HG03457 (cell line): ENCODE measurements at regions not wholly inside any gene's neighbourhood (a gene's known extent, or its start where the extent isn't known, plus 50 kb on each side); places are given as distances from the start of the nearest gene placed in this dataset.
"Not testable (repeated sequence)": the region's sequence is repeated elsewhere in the genome, so short reads cannot be mapped to it uniquely, and the experiment has no call there.

ENCODE experiments used
- ATAC-seq: cut with Tn5 transposase; IDR thresholded peaks from one replicate; pipeline ENCODE4 v1.9.1; 2021; ENCODE audit warnings: moderate number of reproducible peaks; ENCODE audit not compliant: unreplicated experiment

DNA sequence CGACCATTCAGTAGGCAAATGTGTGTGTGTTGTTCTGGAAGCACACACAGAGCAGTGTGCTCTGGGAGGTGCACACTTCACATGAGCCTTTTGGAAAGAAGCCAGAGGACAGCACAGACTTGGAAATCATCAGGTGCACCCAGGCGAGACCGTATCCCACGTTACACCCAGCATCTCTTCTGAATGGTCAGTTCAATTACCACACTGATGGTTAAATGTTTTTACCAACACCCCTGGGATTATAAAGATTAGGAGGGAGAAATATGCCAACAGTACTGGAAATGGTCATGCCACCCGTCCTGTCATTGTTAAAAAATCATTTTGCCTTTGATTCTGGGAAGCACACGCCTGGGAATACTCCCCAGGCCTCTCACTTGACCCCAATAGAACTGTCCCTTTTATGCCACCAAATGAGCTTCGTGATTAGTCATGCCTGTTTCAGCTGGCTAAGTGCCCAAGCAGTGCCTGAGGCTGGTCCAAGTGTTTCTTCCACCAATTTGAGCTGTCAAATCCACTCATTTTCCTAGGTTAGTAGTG, 183.7 kb downstream of the NRP2 start:
- ATAC-seq, result no peak

DNA sequence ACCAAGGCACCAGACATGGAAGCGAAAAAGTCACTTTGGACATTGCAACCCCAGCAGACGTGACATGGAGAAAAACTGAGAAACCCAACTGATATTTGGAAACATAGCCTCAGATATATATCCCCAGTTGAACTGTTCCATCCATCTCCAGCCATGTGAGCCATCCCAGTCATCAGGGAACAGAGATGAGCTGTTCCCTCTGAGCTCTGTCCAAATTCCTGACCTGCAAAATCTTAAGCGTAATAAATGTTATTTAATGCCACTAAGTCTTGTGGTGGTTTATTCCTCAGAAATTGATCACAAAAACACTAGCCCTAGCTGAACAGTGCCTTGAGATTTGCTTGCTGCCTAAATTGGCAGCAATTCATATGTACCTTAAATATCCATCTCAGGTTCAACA, 182.8 kb downstream of the NRP2 start:
- ATAC-seq, result no peak

DNA sequence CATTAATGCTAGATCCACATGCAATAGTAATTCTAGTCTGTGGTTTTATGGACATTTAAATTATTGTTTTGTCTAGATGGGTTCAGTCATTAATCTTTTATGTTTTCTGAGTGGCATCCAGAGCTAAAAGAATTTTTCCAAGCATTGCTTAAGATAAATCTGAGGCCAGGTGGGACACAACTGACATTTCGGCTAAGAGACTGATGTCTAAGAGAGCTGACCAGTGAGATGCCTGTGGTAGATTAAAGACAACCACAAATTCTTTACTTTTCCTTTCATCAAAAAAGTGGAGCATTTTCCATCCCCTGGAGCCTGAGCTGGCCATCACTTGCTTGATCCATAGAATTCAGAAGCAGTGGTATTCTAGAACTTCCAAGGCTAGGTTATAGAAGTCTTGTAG, 182.2 kb downstream of the NRP2 start:
- no peak for ATAC-seq

DNA sequence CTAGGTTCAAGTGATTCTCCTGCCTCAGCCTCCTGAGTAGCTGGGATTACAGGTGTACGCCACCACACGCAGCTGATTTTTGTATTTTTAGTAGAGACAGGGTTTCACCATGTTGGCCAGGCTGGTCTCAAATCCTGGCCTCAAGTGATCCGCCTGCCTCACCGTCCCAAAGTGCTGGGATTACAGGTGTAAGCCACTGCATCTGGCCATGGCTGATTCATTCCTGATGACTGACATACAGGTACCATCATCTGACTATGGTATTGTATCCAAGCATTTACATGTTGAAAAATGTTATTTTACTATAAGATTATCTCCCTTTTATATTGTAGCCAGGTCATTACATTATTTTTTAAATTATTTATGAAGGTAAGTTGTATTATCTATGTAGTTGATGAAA, 180.5 kb downstream of the NRP2 start:
- ATAC-seq, result not testable (repeated sequence)

DNA sequence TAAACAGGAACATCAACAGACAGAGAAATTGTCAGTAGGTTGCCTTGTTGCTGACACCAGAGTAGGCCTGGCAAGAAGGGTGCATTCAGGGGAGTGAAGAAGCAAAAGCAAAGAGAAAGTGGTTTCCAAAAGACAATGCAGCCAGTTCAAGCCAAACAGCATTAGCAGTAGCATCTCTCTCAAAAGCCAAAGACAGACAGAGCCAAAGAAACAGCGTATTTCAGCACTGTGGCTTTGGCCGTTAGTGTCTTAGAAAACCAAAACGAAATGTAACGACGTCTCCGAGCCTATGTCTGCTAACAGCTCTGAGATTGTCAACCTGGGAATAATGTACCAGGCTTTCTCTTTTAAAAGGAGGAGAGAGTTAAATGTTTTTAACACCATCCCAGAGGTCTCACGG, 178.6 kb downstream of the NRP2 start:
- no peak for ATAC-seq

DNA sequence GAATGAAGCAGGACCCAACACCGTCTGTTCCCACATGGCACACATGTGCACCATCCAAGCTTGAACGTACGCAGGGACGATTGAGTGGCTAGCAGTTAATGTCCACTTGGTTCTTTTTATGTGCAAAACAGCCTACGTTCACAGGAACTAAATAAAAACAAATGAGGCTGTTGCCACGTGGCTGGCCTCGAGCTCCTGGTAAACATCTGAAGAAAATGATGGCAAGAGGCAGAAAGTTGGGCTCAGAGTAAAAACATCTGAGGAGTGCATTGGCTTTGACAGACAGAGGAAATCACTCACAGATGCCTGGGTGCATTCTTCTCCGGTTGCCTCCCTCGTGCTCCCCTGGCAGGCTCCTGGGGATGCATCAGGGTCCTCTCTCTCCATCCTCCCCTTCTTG, 177.9 kb downstream of the NRP2 start:
- no peak for ATAC-seq

DNA sequence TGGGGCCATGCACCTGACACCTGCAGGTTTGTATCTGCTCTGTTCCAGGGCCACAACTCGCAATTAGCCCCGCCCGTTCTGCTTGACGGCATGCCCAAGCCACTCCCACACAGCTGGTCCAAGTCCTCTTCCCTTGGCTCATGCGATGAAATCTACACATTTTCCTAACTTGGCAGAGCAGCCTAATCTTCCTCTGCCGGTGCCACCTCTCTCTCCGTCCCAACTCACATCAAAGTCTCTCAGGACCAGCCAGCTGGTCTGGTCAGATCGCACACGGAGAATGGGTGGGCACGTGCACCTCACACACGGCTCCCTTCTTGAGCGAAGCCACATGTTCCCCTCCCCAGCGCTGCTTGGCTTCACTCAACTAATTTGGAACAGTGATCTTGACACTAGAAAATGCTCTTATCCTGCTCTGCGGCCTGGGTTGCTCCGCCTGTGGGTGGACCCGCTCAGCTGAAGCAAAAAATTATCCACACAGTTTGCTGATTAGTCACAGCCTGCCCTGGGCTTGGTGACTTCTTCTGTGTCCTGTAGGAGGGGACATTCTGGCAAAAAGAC, 176.7 kb downstream of the NRP2 start:
- ATAC-seq, result no peak

DNA sequence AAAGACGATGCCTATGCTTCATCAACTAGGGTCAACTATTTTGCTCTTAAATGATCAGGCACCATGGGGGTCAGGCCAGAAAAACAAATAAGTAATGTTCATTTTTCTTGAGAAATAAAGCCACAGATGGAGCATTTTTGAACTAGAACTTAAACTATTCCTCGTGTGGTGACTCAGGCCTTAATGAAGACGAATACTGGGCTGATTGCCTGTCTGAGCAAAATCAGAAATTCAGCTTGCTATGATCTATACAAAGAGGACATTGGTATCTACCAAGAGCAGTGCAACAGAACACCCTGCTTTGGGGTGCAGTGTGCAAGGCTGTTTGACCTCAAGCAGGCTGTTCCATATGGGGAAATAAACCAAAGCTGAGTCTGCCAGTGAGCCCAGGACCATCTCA, 176.0 kb downstream of the NRP2 start:
- ATAC-seq, result no peak

DNA sequence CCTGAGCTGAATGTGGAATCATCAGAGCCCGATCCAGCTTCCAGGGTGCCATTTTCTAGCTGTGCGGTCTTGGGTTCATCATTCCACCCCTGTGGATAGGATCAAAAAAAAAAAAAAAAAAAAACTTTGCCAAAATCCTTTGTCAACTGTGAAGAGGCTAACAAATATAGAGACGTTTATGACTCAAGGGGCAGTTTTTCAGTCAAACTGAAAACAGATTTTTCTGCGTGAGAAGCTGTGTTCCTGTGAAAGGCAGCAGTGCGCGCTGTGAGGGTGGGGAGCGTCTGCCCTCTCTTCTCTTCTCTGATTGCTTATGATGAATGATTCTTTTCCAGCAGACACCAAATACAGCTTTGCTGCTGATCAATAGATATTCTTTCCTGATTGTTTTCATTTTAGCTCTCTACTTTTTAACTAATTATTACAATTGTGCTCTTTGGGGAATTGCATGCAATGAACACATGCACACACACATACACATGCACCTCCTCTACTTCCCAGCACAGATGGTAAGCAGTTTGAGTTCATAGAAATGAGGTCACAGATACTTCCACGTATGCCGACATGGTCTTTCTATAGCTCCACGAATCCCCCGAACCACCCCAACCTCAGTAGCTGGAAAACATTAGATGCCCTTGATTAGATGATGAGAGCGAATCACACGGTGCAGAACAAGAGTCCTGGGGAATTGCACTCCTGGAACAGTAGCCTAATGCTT, 175.4 kb downstream of the NRP2 start:
- no peak for ATAC-seq

DNA sequence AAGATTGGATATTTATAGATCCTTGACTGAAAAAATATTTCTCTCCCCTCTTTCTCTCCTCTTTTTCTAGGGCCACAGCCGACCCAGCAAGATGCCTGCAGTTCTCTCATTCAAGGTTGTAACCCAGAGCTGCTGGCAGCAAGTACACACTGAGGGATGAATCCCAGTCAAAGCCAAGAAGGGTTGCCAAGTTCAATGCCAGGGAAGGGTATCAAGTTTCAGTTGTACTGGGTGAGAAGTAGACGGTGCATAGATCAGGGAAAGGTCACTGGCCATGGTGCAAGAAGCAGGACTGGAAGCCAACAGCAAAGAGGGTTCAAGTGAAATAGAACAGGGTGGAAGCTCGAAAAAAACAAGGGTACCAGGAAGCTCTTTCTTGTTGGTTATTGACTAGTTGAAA, 170.2 kb downstream of the NRP2 start:
- no peak for ATAC-seq

DNA sequence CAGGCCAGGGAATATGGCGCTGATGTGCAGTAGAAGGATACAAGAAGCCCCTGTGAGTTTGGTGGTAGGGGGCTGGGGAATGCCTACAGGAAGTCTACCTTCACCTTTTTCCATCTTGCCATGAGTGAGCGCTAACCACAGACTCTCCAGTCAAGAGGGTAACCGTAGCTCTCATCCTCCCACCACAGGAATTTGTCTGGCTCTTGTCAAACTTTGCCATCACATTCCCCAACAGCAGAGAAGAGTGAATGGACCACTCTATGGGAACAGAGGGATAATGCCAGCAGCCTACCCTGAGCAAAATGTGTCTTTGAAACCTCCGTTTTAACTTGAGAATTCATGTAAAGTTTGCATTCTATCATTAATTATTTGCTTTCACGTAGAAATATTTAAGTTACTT, 168.3 kb downstream of the NRP2 start:
- no peak for ATAC-seq

DNA sequence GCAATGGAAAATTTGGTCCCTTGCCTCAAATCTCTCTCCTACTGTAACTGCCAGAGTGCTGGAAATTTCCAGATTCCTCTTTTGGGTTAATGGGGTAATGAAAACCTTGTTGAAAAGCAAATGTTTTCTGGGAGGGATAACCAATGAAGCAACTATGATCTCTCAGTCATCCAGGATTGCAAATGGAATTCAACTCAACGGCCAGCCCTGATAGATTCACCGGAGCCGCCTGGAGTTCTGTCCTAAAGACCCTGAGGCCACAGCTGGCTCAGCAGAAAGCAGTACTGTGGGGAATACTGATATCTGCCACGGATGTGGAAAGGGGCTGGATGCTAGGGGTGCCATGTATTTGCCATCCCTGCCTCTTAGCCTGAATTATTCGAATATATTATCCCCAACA, 167.8 kb downstream of the NRP2 start:
- no peak for ATAC-seq

DNA sequence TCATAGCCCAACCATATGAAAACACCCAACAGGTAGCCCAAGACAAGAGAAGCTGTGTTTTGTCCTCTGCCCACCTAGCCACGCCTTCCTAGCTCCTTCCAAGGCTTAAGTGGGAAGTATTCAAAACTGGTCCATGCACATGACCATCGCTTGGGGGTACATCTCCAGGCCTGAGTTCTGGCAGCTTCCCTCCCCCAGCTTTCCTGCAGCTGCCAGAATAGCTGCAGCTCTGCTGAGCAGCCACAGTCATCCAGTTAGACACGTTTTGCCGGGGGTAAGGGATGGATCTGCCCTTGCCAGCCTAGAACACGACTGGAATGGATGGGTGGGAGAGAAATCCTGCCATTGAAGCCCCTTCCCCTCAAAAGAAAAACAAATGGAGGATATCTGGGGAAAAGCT, 166.8 kb downstream of the NRP2 start:
- ATAC-seq, result no peak

DNA sequence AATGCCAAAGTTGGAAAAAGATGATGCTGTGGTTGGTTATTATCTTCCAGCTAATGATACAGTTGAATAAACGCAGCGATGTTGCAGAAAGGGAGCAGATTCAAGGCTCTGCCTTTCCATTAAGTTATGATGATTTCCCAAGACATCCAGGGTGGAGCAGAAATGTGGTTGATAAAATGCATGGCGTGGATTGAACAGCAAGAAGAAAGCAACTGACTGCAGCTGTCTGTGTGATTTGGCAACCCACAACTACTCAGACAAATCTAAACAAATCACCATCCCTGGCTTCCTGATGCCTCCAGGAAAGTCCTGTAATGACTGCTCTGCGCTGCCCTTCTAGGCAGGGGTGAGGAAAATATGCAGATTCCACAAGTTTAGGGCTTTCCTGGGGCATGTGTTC, 166.3 kb downstream of the NRP2 start:
- no peak for ATAC-seq
